Sigmoid colon (tissue), 6 donors: ENCODE measurements at regions not wholly inside any gene's neighbourhood (a gene's known extent, or its start where the extent isn't known, plus 50 kb on each side); places are given as distances from the start of the nearest gene placed in this dataset.
"Not testable (repeated sequence)": the region's sequence is repeated elsewhere in the genome, so short reads cannot be mapped to it uniquely, and the experiment has no call there.

Experiments used
- DNase-seq: peaks from one replicate; pipeline ENCODE4 v3.0.0-alpha.2; 2019
- H3K27ac ChIP-seq, 4 donors: fragments of 200-600 bp; sonication (generic); one replicate each; pipeline ENCODE4 v1.5.1; 2016 to 2019; ENCODE audit warnings: mild to moderate bottlenecking in 1 of 4
- H3K27me3 ChIP-seq, 3 donors: fragments of 200-600 bp; sonication (generic); one replicate each; pipeline ENCODE4 v1.5.1; 2019; ENCODE audit warnings: mild to moderate bottlenecking in 1 of 3
- H3K36me3 ChIP-seq, 4 donors: fragments of 200-600 bp; sonication (generic); one replicate each; pipeline ENCODE4 v1.5.1; 2016 to 2019
- H3K4me1 ChIP-seq, 4 donors: fragments of 200-600 bp; sonication (generic); one replicate each; pipeline ENCODE4 v1.5.1; 2017 to 2019
- H3K4me3 ChIP-seq, 4 donors: fragments of 200-600 bp; sonication (generic); one replicate each; pipeline ENCODE4 v1.5.1; 2017 to 2019; ENCODE audit warnings: mild to moderate bottlenecking in 2 of 4, moderate library complexity in 1 of 4
- H3K9me3 ChIP-seq, 4 donors: fragments of 200-600 bp in 3 of 4; sonication (generic) in 3 of 4; one replicate each; pipeline versions ENCODE4 v1.5.1 to v1.6.1; 2013 to 2019
- CTCF ChIP-seq, 4 experiments: fragments of 450-650 bp in 3 of 4; fragments of 200-600 bp in 1 of 4; IDR thresholded peaks; one replicate each; pipeline ENCODE4 v1.5.1; 2016 to 2019; ENCODE audit warnings: antibody characterized with exemption in 4 of 4, mild to moderate bottlenecking in 3 of 4, moderate library complexity in 2 of 4
- EP300 ChIP-seq, 4 donors: sonication (generic); formaldehyde crosslinking; IDR thresholded peaks; one replicate each; pipeline ENCODE4 v1.6.1; 2017; ENCODE audit warnings: antibody characterized with exemption in 4 of 4
- POLR2A ChIP-seq, 2 donors: fragments of 450-650 bp; IDR thresholded peaks; one replicate each; pipeline ENCODE4 v1.6.1; 2016; ENCODE audit warnings: antibody characterized with exemption in 2 of 2, mild to moderate bottlenecking in 2 of 2, moderate library complexity in 2 of 2
- POLR2AphosphoS5 ChIP-seq, 4 donors: sonication (generic); formaldehyde crosslinking; IDR thresholded peaks; one replicate each; pipeline ENCODE4 v1.6.1; 2017; ENCODE audit warnings: antibody characterized with exemption in 4 of 4
- WGBS, 2 donors: extraction: QIAGEN DNeasy Blood & Tissue Kit; methylation state at CpG; one replicate each; pipeline ENCODE4 v1.1.7; 2013; 5-methylcytosine and 5-hydroxymethylcytosine counted together
- intact Hi-C: fragments of 100-400 bp; cut with DNase I; formaldehyde crosslinking; loops from one replicate; pipeline ENCODE4 v1.15.1; 2023
- donor health status: healthy with polysubstance abuse.
- donor health status: healthy.

GRCh38 chr6:122913558-122913957 lies 82.5 kb upstream of the CLVS2 start:
- Histone ChIP-seq H3K36me3 (no peaks in the 10 kb centered on the region), H3K4me3 (no peak overlapping the region), H3K27ac (no peak overlapping the region), H3K9me3 (peaks cover 0 to 11% (median 0%) of the 10 kb centered on the region in 4 donors), H3K4me1 (no peaks in the 10 kb centered on the region), H3K27me3 (no peaks in the 10 kb centered on the region)
- intact Hi-C loops, result no loop called here
- 3 to 7% methylated on average over 1 of the region's 1 CpG for WGBS, 2 donors
- DNase-seq, result no peak
- TF ChIP-seq EP300 (IDR thresholded peaks at IDR 0.05) (no peak), CTCF (IDR thresholded peaks at IDR 0.05) (no peak), POLR2AphosphoS5 (IDR thresholded peaks at IDR 0.05) (no peak), POLR2A (IDR thresholded peaks at IDR 0.05) (no peak)

- TF ChIP-seq CTCF (IDR thresholded peaks at IDR 0.05) (no peak), EP300 (IDR thresholded peaks at IDR 0.05) (no peak), POLR2AphosphoS5 (IDR thresholded peaks at IDR 0.05) (no peak), POLR2A (IDR thresholded peaks at IDR 0.05) (no peak)
- no peak overlapping the region for H3K4me3 ChIP-seq
- H3K27me3 ChIP-seq, result no peaks in the 10 kb centered on the region
- intact Hi-C loops, result no loop called here
- H3K27ac ChIP-seq, result no peak overlapping the region
- H3K4me1 ChIP-seq, result no peaks in the 10 kb centered on the region
- no peak for DNase-seq
- no peaks in the 10 kb centered on the region for H3K36me3 ChIP-seq
- H3K9me3 ChIP-seq, result peaks cover 0 to 11% (median 0%) of the 10 kb centered on the region in 4 donors
Measured at GRCh38 chr6:122918714-122919113, 77.3 kb upstream of the CLVS2 start.

- WGBS, 2 donors, result 92% methylated on average over 3 of the region's 3 CpGs
- intact Hi-C loops, result no loop called here
- H3K36me3 ChIP-seq, result no peaks in the 10 kb centered on the region
Measured at GRCh38 chr6:122930252-122931180, 65.5 kb upstream of the CLVS2 start.

GRCh38 chr6:122931916-122932315 lies 64.1 kb upstream of the CLVS2 start:
- TF ChIP-seq EP300 (IDR thresholded peaks at IDR 0.05), result no peak
- TF ChIP-seq POLR2A (IDR thresholded peaks at IDR 0.05), result no peak
- no peak for TF ChIP-seq POLR2AphosphoS5 (IDR thresholded peaks at IDR 0.05)
- TF ChIP-seq CTCF (IDR thresholded peaks at IDR 0.05), result no peak
- no peaks in the 10 kb centered on the region for H3K4me1 ChIP-seq
- H3K27ac ChIP-seq, result no peak overlapping the region
- no peak for DNase-seq
- no peaks in the 10 kb centered on the region for H3K36me3 ChIP-seq
- H3K4me3 ChIP-seq, result no peak overlapping the region
- intact Hi-C loops, result no loop called here
- H3K9me3 ChIP-seq, result peaks cover 0 to 3% (median 0%) of the 10 kb centered on the region in 4 donors
- H3K27me3 ChIP-seq, result no peaks in the 10 kb centered on the region

More at GRCh38 chr6:122930252-122931180, 65.5 kb upstream of the CLVS2 start:
- H3K9me3 ChIP-seq, result peaks cover 0 to 3% (median 0%) of the 10 kb centered on the region in 4 donors
- H3K27me3 ChIP-seq, result no peaks in the 10 kb centered on the region
- no peak overlapping the region for H3K27ac ChIP-seq
- H3K4me1 ChIP-seq, result no peaks in the 10 kb centered on the region
- no peak for DNase-seq
- TF ChIP-seq CTCF (IDR thresholded peaks at IDR 0.05), result no peak
- TF ChIP-seq POLR2AphosphoS5 (IDR thresholded peaks at IDR 0.05), result no peak
- no peak for TF ChIP-seq POLR2A (IDR thresholded peaks at IDR 0.05)
- TF ChIP-seq EP300 (IDR thresholded peaks at IDR 0.05), result no peak
- H3K4me3 ChIP-seq, result no peak overlapping the region

- WGBS, 2 donors, result 85 to 89% methylated on average over 6 of the region's 6 CpGs
- intact Hi-C loops, DNase-seq: not testable (repeated sequence)
Measured at GRCh38 chr6:122944936-122945335, 51.1 kb upstream of the CLVS2 start.

More at GRCh38 chr6:122944936-122945335, 51.1 kb upstream of the CLVS2 start:
- not testable (repeated sequence) for H3K4me1 ChIP-seq, H3K4me3 ChIP-seq, H3K36me3 ChIP-seq, H3K9me3 ChIP-seq, H3K27me3 ChIP-seq, H3K27ac ChIP-seq
